Endothelial cell of umbilical vein (primary cell): ENCODE measurements at regions not wholly inside any gene's neighbourhood (a gene's known extent, or its start where the extent isn't known, plus 50 kb on each side); places are given as distances from the start of the nearest gene placed in this dataset.

Source experiments
- BruUV-seq: library from RNA; stranded (reverse); fragments of 400-500 nt; replicated peaks from 2 replicates; lab custom pipeline; 2021; lab: Mats Ljungman, UMichigan
- CTCF ChIA-PET: fragments of 300-600, 350-600 bp; sonication (Branson Sonifier 250); formaldehyde crosslinking; loops from one replicate; lab custom pipeline; 2021; ENCODE audit warnings: antibody characterized with exemption, inconsistent platforms; lab: Charles Lee
- POLR2A ChIA-PET: fragments of 300-600, 350-600 bp; sonication (Branson Sonifier 250); formaldehyde crosslinking; loops from one replicate; lab custom pipeline; 2021; ENCODE audit warnings: antibody characterized with exemption, inconsistent platforms; lab: Charles Lee
- DNase-seq: peaks from one replicate; pipeline ENCODE4 v3.0.0-alpha.2; 2011; ENCODE audit warnings: low read depth, low spot score
- FAIRE-seq: peaks from 2 replicates; lab custom pipeline; 2011; peaks lifted over from hg19 to GRCh38; lab: Jason Lieb, UNC
- H2AFZ ChIP-seq: 2 replicates; pipeline ENCODE4 v1.6.0; 2012; ENCODE audit warnings: low read depth, low read length, control low read depth, inconsistent platforms
- H3K27ac ChIP-seq: 2 replicates; pipeline ENCODE4 v1.5.1; 2011; ENCODE audit warnings: low read depth, mild to moderate bottlenecking, control low read depth, low read length, moderate library complexity; ENCODE audit not compliant: insufficient read depth
- H3K27me3 ChIP-seq, 2 experiments: 2 replicates each; pipeline versions ENCODE4 v1.6.0 to v1.6.1; 2011; ENCODE audit warnings: low read length in 2 of 2, mixed read lengths in 1 of 2; ENCODE audit not compliant: control insufficient read depth in 2 of 2, insufficient read depth in 2 of 2
- H3K36me3 ChIP-seq, 2 experiments: 2 replicates in 1 of 2; 3 replicates in 1 of 2; pipeline ENCODE4 v1.5.1; 2011; ENCODE audit warnings: low read length in 2 of 2, mild to moderate bottlenecking in 1 of 2, moderate library complexity in 1 of 2; ENCODE audit not compliant: control insufficient read depth in 2 of 2, insufficient read depth in 2 of 2; ENCODE audit errors: extremely low read depth in 1 of 2
- H3K4me1 ChIP-seq: 3 replicates; pipeline ENCODE4 v1.5.1; 2011; ENCODE audit warnings: mild to moderate bottlenecking, low read length; ENCODE audit not compliant: control insufficient read depth, insufficient read depth; ENCODE audit errors: extremely low read depth
- H3K4me2 ChIP-seq: 2 replicates; pipeline ENCODE4 v1.6.1; 2011; ENCODE audit warnings: low read length, control low read depth, mixed read lengths; ENCODE audit not compliant: insufficient read depth
- H3K4me3 ChIP-seq, 3 experiments: fragments of 200-600 bp in 1 of 3; sonication (generic), shearing (Covaris generic) in 1 of 3; replicated peaks in 1 of 3; 2 replicates each; pipeline ENCODE4 v1.5.1; 2011 to 2016; ENCODE audit warnings: control low read depth in 3 of 3, low read length in 3 of 3, mild to moderate bottlenecking in 2 of 3, inconsistent platforms in 1 of 3, low read depth in 1 of 3, moderate library complexity in 1 of 3; ENCODE audit not compliant: insufficient read depth in 1 of 3
- H3K79me2 ChIP-seq: 2 replicates; pipeline ENCODE4 v1.6.0; 2012; ENCODE audit warnings: low read length, inconsistent platforms; ENCODE audit not compliant: control insufficient read depth, insufficient read depth
- H3K9ac ChIP-seq: replicated peaks from 2 replicates; pipeline ENCODE3; 2011; ENCODE audit warnings: low read length, control low read depth; ENCODE audit not compliant: insufficient read depth; ENCODE audit errors: extremely low read depth
- H3K9me1 ChIP-seq: replicated peaks from 3 replicates; pipeline ENCODE4 v1.6.0; 2011; ENCODE audit warnings: mild to moderate bottlenecking, low read length; ENCODE audit not compliant: control insufficient read depth, insufficient read depth; ENCODE audit errors: extremely low read depth
- H3K9me3 ChIP-seq: replicated peaks from 2 replicates; pipeline ENCODE4 v1.5.1; 2012; ENCODE audit warnings: low read length, inconsistent platforms; ENCODE audit not compliant: control insufficient read depth, insufficient read depth
- H4K20me1 ChIP-seq: replicated peaks from 2 replicates; pipeline ENCODE3; 2011; ENCODE audit warnings: mild to moderate bottlenecking, low read length; ENCODE audit not compliant: control insufficient read depth, insufficient read depth; ENCODE audit errors: extremely low read depth
- EZH2 ChIP-seq: IDR thresholded peaks from 2 replicates; pipeline ENCODE4 v1.6.1; 2012; ENCODE audit warnings: borderline replicate concordance, low read depth, mild to moderate bottlenecking, moderate library complexity, low read length, inconsistent platforms; ENCODE audit not compliant: severe bottlenecking
- FOS ChIP-seq: IDR thresholded peaks from 2 replicates; pipeline ENCODE4 v1.6.1; 2011; ENCODE audit warnings: mild to moderate bottlenecking, low read length, moderate library complexity, borderline replicate concordance; ENCODE audit not compliant: insufficient read depth
- GATA2 ChIP-seq: IDR thresholded peaks from 2 replicates; pipeline ENCODE4 v1.7.0; 2011; ENCODE audit warnings: low read depth, mild to moderate bottlenecking, moderate library complexity, mixed read lengths, low read length; ENCODE audit not compliant: insufficient read length, insufficient read depth
- JUN ChIP-seq: IDR thresholded peaks from 2 replicates; pipeline ENCODE4 v1.6.1; 2011; ENCODE audit warnings: borderline replicate concordance, low read depth; ENCODE audit not compliant: insufficient read length, insufficient read depth
- MYC ChIP-seq: IDR thresholded peaks from one replicate; pipeline ENCODE4 v1.6.1; 2011; ENCODE audit warnings: mild to moderate bottlenecking, low read depth, low read length
- POLR2A ChIP-seq: IDR thresholded peaks from 2 replicates; pipeline ENCODE4 v1.6.1; 2012; ENCODE audit warnings: low read depth, mild to moderate bottlenecking, control low read depth, low read length
- POLR2AphosphoS5 ChIP-seq: IDR thresholded peaks from 2 replicates; pipeline ENCODE4 v1.6.1; 2012; ENCODE audit warnings: low read depth, mild to moderate bottlenecking, control low read depth, low read length, moderate library complexity; ENCODE audit not compliant: insufficient read depth
- dilution Hi-C: fragments of 300-500 bp; cut with MboI; formaldehyde crosslinking; loops from one replicate; pipeline ENCODE4 v1.15.0; 2019; ENCODE audit warnings: low sequenced_read_pairs; ENCODE audit not compliant: extremely low pct_ligation_motif_present
- intact Hi-C: fragments of 100-400 bp; cut with micrococcal nuclease; formaldehyde crosslinking; loops from one replicate; pipeline ENCODE4 v1.10.0; 2022
- TF ChIP-seq, protein P1 (sequence below): IDR thresholded peaks from 2 replicates; pipeline ENCODE4 v1.6.1; 2011; ENCODE audit not compliant: insufficient read depth, insufficient read length
- TF ChIP-seq, protein P2 (sequence below), 2 donors: IDR thresholded peaks; 1 replicate in 1 of 2; 2 replicates in 1 of 2; pipeline ENCODE4 v1.5.1; 2011; ENCODE audit warnings: low read length in 2 of 2, mild to moderate bottlenecking in 2 of 2, moderate library complexity in 2 of 2, control low read depth in 1 of 2, inconsistent platforms in 1 of 2, low read depth in 1 of 2; ENCODE audit not compliant: insufficient read depth in 1 of 2; ENCODE audit errors: extremely low read depth in 1 of 2

DNA sequence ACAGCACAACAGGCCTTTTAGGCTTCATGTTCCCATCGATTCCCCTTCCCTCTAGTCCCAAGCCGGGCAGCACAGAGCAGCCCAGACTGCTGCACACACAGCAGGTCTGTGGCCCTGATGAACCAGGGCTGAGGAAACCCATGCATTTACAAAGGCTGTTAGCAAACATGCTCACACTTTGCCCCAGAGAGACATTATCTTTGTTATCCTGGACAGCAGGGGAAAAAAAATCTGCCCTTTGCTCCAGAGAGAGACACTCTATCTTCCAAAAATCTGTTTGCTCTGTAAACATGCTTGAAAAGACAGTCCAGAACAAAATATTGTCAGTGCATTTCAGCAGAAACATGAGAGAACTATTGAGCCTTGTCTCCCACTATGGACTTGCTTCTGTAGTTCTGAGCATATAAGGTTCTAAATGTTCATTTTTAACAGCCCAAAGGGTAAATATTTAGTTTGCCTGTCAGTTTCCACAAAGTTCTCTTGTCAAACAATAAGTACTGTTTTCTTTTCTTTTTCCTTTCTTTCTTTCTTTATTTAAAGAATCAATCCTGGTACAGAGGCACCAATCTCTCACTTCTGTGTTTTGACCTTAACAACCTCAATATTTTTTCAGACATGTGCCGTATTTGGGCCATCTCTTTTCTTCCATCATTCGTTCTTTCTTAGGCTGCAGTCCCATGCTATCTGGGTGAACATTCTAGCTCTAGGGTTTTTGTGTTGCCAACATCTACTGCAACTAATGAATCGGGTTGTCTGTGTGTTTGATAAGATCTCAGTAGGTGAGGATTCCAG is 468.0 kb downstream of the EPM2A start:
- no peaks in the 10 kb centered on the region for H3K9me3 ChIP-seq
- CTCF ChIA-PET: no interaction called here
- no peaks in the 10 kb centered on the region for H3K36me3 ChIP-seq
- DNase-seq: no peak
- H3K79me2 ChIP-seq: no peaks in the 10 kb centered on the region
- intact Hi-C loops (no loop called here), dilution Hi-C loops (no loop called here)
- H3K27ac ChIP-seq: no peak overlapping the region
- no peaks in the 10 kb centered on the region for H4K20me1 ChIP-seq
- BruUV-seq: no TSS peak
- FAIRE-seq: no peak
- H3K4me2 ChIP-seq: no peak overlapping the region
- no peaks in the 10 kb centered on the region for H3K27me3 ChIP-seq
- H2AFZ ChIP-seq: no peak overlapping the region
- no peak for TF ChIP-seq GATA2
- TF ChIP-seq POLR2AphosphoS5: no peak
- TF ChIP-seq MYC: no peak
- H3K9ac ChIP-seq: no peak overlapping the region
- POLR2A ChIA-PET: no interaction called here
- no peaks in the 10 kb centered on the region for H3K4me1 ChIP-seq
- no peak overlapping the region for H3K4me3 ChIP-seq
- H3K9me1 ChIP-seq: no peaks in the 10 kb centered on the region

DNA sequence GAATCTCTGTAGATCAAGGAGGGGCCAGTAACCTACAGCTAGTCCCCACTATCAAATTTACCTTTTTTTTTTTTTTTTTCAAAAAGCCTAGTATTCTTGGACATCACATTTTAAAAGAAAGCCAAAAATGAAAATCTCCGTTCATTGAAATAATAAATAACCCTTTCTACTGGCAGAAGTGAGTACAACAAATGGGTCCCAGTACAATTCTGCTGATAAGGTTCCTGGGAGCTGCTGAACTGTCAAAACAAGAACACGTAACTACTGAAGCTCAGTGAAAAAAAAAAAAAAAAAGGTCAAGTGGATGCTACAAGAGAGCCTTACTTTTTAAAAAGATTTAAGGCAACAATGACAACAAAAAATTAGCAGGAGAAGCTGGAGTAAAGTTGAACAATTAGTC is 464.9 kb downstream of the EPM2A start:
- no TSS peak for BruUV-seq
- CTCF ChIA-PET: interaction anchor here (0.6 to 1.3 kb wide), 2 partner anchors 17 to 659 kb away, joined by 3 read pairs; no protein-coding TSS in a partner anchor
- FAIRE-seq: no peak

More for the DNA sequence above, 464.9 kb downstream of the EPM2A start:
- H3K4me3 ChIP-seq: no peak overlapping the region
- no peaks in the 10 kb centered on the region for H3K4me1 ChIP-seq
- no peak overlapping the region for H3K27ac ChIP-seq
- H3K27me3 ChIP-seq: no peaks in the 10 kb centered on the region
- no peak overlapping the region for H3K9ac ChIP-seq
- intact Hi-C loops (no loop called here), dilution Hi-C loops (no loop called here)
- no peaks in the 10 kb centered on the region for H3K79me2 ChIP-seq
- H3K9me3 ChIP-seq: no peaks in the 10 kb centered on the region
- H2AFZ ChIP-seq: no peak overlapping the region
- TF ChIP-seq JUN (no peak), MYC (no peak), POLR2AphosphoS5 (no peak), EZH2 (no peak), FOS (no peak), POLR2A (no peak), GATA2 (no peak)
- TF ChIP-seq, protein P1, sequence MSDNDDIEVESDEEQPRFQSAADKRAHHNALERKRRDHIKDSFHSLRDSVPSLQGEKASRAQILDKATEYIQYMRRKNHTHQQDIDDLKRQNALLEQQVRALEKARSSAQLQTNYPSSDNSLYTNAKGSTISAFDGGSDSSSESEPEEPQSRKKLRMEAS: no peak
- TF ChIP-seq, protein P2, sequence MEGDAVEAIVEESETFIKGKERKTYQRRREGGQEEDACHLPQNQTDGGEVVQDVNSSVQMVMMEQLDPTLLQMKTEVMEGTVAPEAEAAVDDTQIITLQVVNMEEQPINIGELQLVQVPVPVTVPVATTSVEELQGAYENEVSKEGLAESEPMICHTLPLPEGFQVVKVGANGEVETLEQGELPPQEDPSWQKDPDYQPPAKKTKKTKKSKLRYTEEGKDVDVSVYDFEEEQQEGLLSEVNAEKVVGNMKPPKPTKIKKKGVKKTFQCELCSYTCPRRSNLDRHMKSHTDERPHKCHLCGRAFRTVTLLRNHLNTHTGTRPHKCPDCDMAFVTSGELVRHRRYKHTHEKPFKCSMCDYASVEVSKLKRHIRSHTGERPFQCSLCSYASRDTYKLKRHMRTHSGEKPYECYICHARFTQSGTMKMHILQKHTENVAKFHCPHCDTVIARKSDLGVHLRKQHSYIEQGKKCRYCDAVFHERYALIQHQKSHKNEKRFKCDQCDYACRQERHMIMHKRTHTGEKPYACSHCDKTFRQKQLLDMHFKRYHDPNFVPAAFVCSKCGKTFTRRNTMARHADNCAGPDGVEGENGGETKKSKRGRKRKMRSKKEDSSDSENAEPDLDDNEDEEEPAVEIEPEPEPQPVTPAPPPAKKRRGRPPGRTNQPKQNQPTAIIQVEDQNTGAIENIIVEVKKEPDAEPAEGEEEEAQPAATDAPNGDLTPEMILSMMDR (IDR thresholded peaks at IDR 0.05; ENCODE audit: extremely low read depth in 1 of 2, insufficient read depth in 1 of 2, low read depth in 1 of 2, low read length in 2 of 2): no peak
- DNase-seq: no peak
- no peak overlapping the region for H3K4me2 ChIP-seq
- H3K9me1 ChIP-seq: no peaks in the 10 kb centered on the region
- no peaks in the 10 kb centered on the region for H3K36me3 ChIP-seq
- POLR2A ChIA-PET: interaction anchor here (0.7 kb wide), 1 partner anchor 160 kb away, joined by 6 read pairs; no protein-coding TSS in a partner anchor
- no peaks in the 10 kb centered on the region for H4K20me1 ChIP-seq
